ENCODE measurements at regions not wholly inside any gene's neighbourhood (a gene's known extent, or its start where the extent isn't known, plus 50 kb on each side); places are given as distances from the start of the nearest gene placed in this dataset.

GRCh38 chr15:47616876-47617275 lies 100.4 kb upstream of the SEMA6D start:
- POLR2A ChIA-PET (ENCODE audit: unreplicated experiment): no interaction called here
- H2BK20ac ChIP-seq (ENCODE audit: low read depth, low read length): no peak overlapping the region
- dilution Hi-C loops (cut with HindIII; ENCODE audit: low sequenced_read_pairs, unreplicated experiment) (no loop called here), intact Hi-C loops (cut with micrococcal nuclease) (no loop called here), in situ Hi-C loops (cut with MboI; ENCODE audit: low sequenced_read_pairs) (no loop called here)
- no peak overlapping the region for H2BK15ac ChIP-seq (ENCODE audit: low read depth, low read length)
- no peak overlapping the region for H2AK9ac ChIP-seq (replicated peaks; ENCODE audit: low read depth, low read length, poor library complexity)
- H2AK5ac ChIP-seq (ENCODE audit: low read depth, low read length): no peak overlapping the region
- BruUV-seq (replicated peaks): no TSS peak
- H3K4me2 ChIP-seq (ENCODE audit: low read depth, low read length): no peak overlapping the region
- H3K27me3 ChIP-seq (ENCODE audit: control insufficient read depth, insufficient read depth, low read length): no peaks in the 10 kb centered on the region
- no peak overlapping the region for H3K56ac ChIP-seq (ENCODE audit: extremely low read depth, insufficient read depth, low read length)
- no peak overlapping the region for H4K8ac ChIP-seq (ENCODE audit: low read depth in 2 of 2, low read length in 2 of 2)
- TF ChIP-seq RAD21 (IDR thresholded peaks at IDR 0.05; ENCODE audit: low read length): no peak
- no peak for TF ChIP-seq USF2 (IDR thresholded peaks at IDR 0.05; ENCODE audit: low read depth, low read length)
- TF ChIP-seq, protein P1, sequence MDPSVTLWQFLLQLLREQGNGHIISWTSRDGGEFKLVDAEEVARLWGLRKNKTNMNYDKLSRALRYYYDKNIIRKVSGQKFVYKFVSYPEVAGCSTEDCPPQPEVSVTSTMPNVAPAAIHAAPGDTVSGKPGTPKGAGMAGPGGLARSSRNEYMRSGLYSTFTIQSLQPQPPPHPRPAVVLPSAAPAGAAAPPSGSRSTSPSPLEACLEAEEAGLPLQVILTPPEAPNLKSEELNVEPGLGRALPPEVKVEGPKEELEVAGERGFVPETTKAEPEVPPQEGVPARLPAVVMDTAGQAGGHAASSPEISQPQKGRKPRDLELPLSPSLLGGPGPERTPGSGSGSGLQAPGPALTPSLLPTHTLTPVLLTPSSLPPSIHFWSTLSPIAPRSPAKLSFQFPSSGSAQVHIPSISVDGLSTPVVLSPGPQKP (IDR thresholded peaks at IDR 0.05; ENCODE audit: borderline replicate concordance, low read depth, low read length): no peak
- no peak for TF ChIP-seq SMC3 (IDR thresholded peaks at IDR 0.05; ENCODE audit: low read depth, low read length)
- TF ChIP-seq CEBPB (IDR thresholded peaks at IDR 0.05; ENCODE audit: low read depth, low read length): no peak
- TF ChIP-seq RCOR1 (IDR thresholded peaks at IDR 0.05; ENCODE audit: insufficient replicate concordance, low read length): no peak
- H3K4ac ChIP-seq (ENCODE audit: low read depth, low read length): no peak overlapping the region
- H3K14ac ChIP-seq (replicated peaks; ENCODE audit: low read depth, low read length): no peak overlapping the region
- no peak overlapping the region for H2BK5ac ChIP-seq (ENCODE audit: low read depth, low read length, poor library complexity, severe bottlenecking)
- ATAC-seq (ENCODE audit: low read depth) (no peak), DNase-seq (no peak)
- no peaks in the 10 kb centered on the region for H4K20me1 ChIP-seq (ENCODE audit: insufficient read depth, low read length)
- CTCF ChIA-PET: no interaction called here
- no peak overlapping the region for H3K27ac ChIP-seq (ENCODE audit: insufficient read depth, low read length)
- no peak overlapping the region for H3K23ac ChIP-seq (ENCODE audit: low read depth, low read length)
- no peak overlapping the region for H4K91ac ChIP-seq (ENCODE audit: insufficient read depth, low read depth, low read length)
- H3K36me3 ChIP-seq (ENCODE audit: control insufficient read depth, insufficient read depth, low read length): no peaks in the 10 kb centered on the region
- H3K4me3 ChIP-seq (ENCODE audit: insufficient read depth, low read depth, low read length): no peak overlapping the region
- WGBS, 2 experiments (ENCODE audit: extremely low coverage in 2 of 2, insufficient read length in 1 of 2): 89% methylated on average over 1 of the region's 4 CpGs; no CpG with 5 or more reads in 1 of the 2 experiments
- no peaks in the 10 kb centered on the region for H3K4me1 ChIP-seq (ENCODE audit: control insufficient read depth, insufficient read depth, low read length)
- no peak overlapping the region for H4K5ac ChIP-seq (ENCODE audit: low read depth, low read length)
- H3K79me1 ChIP-seq (ENCODE audit: low read depth in 1 of 2, low read length in 2 of 2): no peaks in the 10 kb centered on the region
- no peak overlapping the region for H2AFZ ChIP-seq (replicated peaks; ENCODE audit: low read length, poor library complexity)
- H3K9me1 ChIP-seq (ENCODE audit: insufficient read depth, low read length): no peaks in the 10 kb centered on the region
- H3K9me3 ChIP-seq (ENCODE audit: control insufficient read depth, insufficient read depth, low read length): no peaks in the 10 kb centered on the region
- H2BK120ac ChIP-seq (ENCODE audit: low read depth, low read length): no peak overlapping the region
- no peak overlapping the region for H3K18ac ChIP-seq (ENCODE audit: low read depth, low read length)
- H3K9ac ChIP-seq (ENCODE audit: low read depth, low read length): no peak overlapping the region

All from IMR-90 (cell line).